GM19372 (cell line): ENCODE measurements at regions not wholly inside any gene's neighbourhood (a gene's known extent, or its start where the extent isn't known, plus 50 kb on each side); places are given as distances from the start of the nearest gene placed in this dataset.

Experiments
- ATAC-seq: cut with Tn5 transposase; IDR thresholded peaks from one replicate; pipeline ENCODE4 v1.9.1; 2021; ENCODE audit warnings: mild to moderate bottlenecking, low read depth, moderate library complexity; ENCODE audit not compliant: unreplicated experiment

- ATAC-seq = no peak
These were observed 58.3 kb upstream of the LYST start for GRCh38 chr1:235925016-235925415.

DNA sequence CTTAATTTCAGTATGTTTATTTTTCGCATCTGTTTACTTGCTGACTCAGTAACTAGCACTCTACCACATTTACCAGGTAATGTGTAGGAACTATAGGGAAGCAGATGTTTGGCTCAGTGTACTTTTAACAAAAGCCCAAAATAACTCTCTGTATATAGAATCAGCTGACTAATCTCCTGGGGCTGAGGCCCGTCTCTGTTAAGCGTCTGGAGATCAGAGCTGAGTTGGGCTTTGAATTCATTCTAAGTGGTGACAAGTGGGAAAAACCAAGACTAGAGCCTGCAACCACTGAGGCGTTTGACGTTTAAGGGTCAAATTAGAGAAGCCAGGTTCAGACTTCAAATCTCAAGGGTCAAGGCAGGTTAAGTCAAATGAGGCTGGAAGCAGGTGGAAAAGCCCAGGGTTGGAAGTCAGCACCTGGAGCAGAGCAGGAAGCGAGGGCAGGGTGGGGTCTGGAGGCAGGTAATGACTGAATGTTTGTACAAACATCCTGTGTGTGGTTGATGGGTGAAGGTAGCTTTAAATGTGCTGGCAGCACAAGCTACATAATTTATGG is 56.8 kb upstream of the LYST start:
- ATAC-seq = no peak

GRCh38 chr1:235920596-235921375 is 54.1 kb upstream of the LYST start:
- ATAC-seq = no peak

GRCh38 chr1:235919833-235920441 is 53.2 kb upstream of the LYST start:
- no peak for ATAC-seq

DNA sequence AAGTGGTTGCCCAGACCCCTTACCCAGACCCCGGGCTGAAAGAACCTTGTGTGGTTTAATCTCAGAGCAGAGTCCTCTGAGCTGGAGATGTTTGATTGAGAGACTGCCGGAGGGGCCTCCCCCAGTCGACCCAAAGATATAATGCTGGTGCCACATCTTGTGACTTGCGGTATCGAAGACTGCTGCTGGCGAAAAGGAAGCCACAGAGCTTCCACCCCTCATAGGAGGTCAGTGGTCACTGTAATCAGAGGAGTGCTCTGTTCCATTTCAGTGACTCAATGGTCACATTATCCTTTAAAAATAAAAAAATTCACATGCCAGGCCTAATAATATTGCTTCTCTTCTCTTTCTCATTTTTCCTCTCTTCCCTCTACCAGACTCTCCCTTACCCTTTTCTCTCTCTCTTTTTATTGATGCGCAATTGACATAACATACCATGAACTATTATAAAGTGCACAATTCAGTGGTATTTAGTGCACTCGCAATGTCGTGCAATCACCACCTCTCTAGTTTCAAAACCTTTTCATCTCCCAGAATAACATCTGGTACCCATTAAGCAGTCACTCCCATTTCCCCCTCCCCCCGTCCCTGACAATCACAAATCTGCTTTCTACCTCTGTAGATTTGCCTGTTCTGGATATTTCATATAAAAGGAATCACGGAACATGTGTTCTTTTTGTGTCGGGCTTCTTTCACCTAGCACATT is 52.6 kb upstream of the LYST start:
- ATAC-seq = no peak

DNA sequence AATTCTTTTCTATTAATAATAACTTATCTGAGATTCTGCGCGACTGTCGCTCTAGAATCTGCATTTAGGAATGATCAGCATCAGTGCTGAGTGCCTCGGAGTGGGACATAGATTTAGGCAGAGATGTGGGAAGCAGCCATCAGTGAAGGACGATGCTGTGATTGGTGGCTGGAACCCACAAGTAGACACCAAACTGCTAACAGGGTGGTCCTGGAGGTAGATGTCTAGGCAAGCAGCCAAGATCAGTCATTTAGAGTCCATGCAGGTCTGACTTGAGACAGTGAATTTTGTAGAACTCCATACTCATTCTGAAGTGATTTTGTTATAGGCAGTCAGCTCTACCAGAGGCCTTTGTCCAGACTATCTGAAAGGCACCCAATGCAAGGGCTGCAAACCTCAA is 51.8 kb upstream of the LYST start:
- ATAC-seq = no peak

DNA sequence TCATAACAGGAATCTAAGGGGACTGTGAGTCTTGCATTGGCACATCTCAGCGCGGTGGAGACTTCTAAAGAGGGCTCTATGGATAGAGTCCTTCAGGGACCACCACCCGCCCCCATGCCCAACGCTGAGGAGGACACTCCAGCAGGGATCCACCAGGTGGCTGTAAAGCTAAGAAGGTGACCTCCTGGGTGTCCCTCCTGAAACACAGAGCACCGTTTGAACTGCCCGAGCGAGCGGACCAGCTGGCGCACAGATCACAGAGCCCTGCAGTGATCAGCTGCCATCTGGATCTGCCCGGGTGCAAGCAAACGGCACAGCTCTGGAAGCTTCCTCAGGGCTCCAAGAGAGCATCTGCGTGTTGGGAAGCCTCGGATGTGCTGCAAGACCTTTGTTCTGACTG is 51.3 kb upstream of the LYST start:
- ATAC-seq = no peak

GRCh38 chr1:235917267-235917811 is 50.6 kb upstream of the LYST start:
- peak; percentile 82 for ATAC-seq
